ENCODE measurements at regions not wholly inside any gene's neighbourhood (a gene's known extent, or its start where the extent isn't known, plus 50 kb on each side); places are given as distances from the start of the nearest gene placed in this dataset.
A peak's percentile ranks its signal among the peaks of the same experiment; 100 is the strongest.
"Not testable (repeated sequence)": the region's sequence is repeated elsewhere in the genome, so short reads cannot be mapped to it uniquely, and the experiment has no call there.

GRCh38 chr4:32939222-32939621 is 2219.1 kb downstream of the PCDH7 start:
- DNase-seq = not testable (repeated sequence)

GRCh38 chr4:32950866-32951265 is 2230.7 kb downstream of the PCDH7 start:
- DNase-seq = no peak

- DNase-seq = no peak
These were observed 2238.4 kb downstream of the PCDH7 start for GRCh38 chr4:32958586-32958985.

- DNase-seq = no peak
These were observed 2241.9 kb downstream of the PCDH7 start for GRCh38 chr4:32962100-32962499.

- no peak for DNase-seq
These were observed 2265.1 kb downstream of the PCDH7 start for GRCh38 chr4:32985256-32985655.

- DNase-seq = peak; percentile 60
These were observed 2266.1 kb downstream of the PCDH7 start for GRCh38 chr4:32986236-32986635.

GRCh38 chr4:32987111-32987510 is 2266.9 kb downstream of the PCDH7 start:
- DNase-seq = no peak

GRCh38 chr4:32988165-32988811 is 2268.1 kb downstream of the PCDH7 start:
- DNase-seq = no peak

GRCh38 chr4:32991663-32992062 is 2271.5 kb downstream of the PCDH7 start:
- no peak for DNase-seq

GRCh38 chr4:32994981-32995881 is 2275.1 kb downstream of the PCDH7 start:
- no peak for DNase-seq

- peak; percentile 42 for DNase-seq
These were observed 2293.1 kb downstream of the PCDH7 start for GRCh38 chr4:33013282-33013681.

- DNase-seq = no peak
These were observed 2305.1 kb downstream of the PCDH7 start for GRCh38 chr4:33025236-33025635.

GRCh38 chr4:33029976-33030375 is 2309.8 kb downstream of the PCDH7 start:
- no peak for DNase-seq

- peak; percentile 6 for DNase-seq
These were observed 2311.2 kb downstream of the PCDH7 start for GRCh38 chr4:33031328-33031727.

GRCh38 chr4:33037464-33037863 is 2317.3 kb downstream of the PCDH7 start:
- no peak for DNase-seq

- no peak for DNase-seq
These were observed 2325.2 kb downstream of the PCDH7 start for GRCh38 chr4:33045334-33045733.

- no peak for DNase-seq
These were observed 2332.1 kb downstream of the PCDH7 start for GRCh38 chr4:33052241-33052640.

GRCh38 chr4:33054161-33054560 is 2334.0 kb downstream of the PCDH7 start:
- DNase-seq = no peak

- no peak for DNase-seq
These were observed 2334.6 kb downstream of the PCDH7 start for GRCh38 chr4:33054656-33055196.

- DNase-seq = no peak
These were observed 2337.6 kb downstream of the PCDH7 start for GRCh38 chr4:33057736-33058135.

- DNase-seq = no peak
These were observed 2338.8 kb downstream of the PCDH7 start for GRCh38 chr4:33058998-33059397.

- peak; percentile 90 for DNase-seq
These were observed 2340.7 kb downstream of the PCDH7 start for GRCh38 chr4:33060674-33061542.

GRCh38 chr4:33061727-33062126 is 2341.6 kb downstream of the PCDH7 start:
- no peak for DNase-seq

Data from OCI-M1 (cell line).